ENCODE measurements at regions not wholly inside any gene's neighbourhood (a gene's known extent, or its start where the extent isn't known, plus 50 kb on each side); places are given as distances from the start of the nearest gene placed in this dataset.

GRCh38 chr2:217263756-217264155 lies 403.9 kb upstream of the TNP1 start:
- Mint-ChIP-seq H3K27me3 (ENCODE audit: low read depth, unreplicated experiment) (no peaks in the 10 kb centered on the region), H3K9me3 (ENCODE audit: unreplicated experiment) (peaks cover 18% of the 10 kb centered on the region)
- no peaks in the 10 kb centered on the region for H3K27me3 ChIP-seq (ENCODE audit: insufficient read depth, low read length)

DNA sequence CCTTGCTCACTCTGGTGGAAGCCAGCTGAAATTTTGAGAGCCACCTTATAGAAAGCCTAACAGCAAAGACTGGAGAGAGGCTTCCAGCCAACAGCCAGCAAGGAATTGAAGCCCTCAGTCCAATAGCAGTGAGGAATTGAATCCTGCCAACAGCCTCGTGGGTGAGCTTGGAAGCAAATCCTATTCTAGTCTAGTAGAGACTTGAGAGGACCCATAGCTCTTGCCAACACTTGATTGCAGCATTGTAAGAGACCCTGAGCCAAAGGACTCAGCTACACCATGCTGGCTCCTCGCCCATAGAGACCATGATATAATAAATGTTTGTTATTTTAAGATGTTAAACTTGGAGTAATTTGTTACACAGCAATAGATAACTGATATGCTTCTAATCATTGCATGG lies 403.0 kb upstream of the TNP1 start:
- H2AFZ ChIP-seq (ENCODE audit: low read depth, low read length): no peak overlapping the region
- no peaks in the 10 kb centered on the region for H4K20me1 ChIP-seq (ENCODE audit: insufficient read depth, low read length)
- no peak overlapping the region for H3K4me3 ChIP-seq (ENCODE audit: insufficient read depth, low read depth, low read length)
- DNase-seq (ENCODE audit: low read depth) (peak; percentile 33), FAIRE-seq (no peak)
- no peaks in the 10 kb centered on the region for H3K27me3 ChIP-seq (ENCODE audit: insufficient read depth, low read length)
- H3K79me2 ChIP-seq (ENCODE audit: insufficient read depth, low read length): no peaks in the 10 kb centered on the region
- H3K9ac ChIP-seq (ENCODE audit: low read length): no peak overlapping the region
- H3K36me3 ChIP-seq (ENCODE audit: insufficient read depth, low read length): no peaks in the 10 kb centered on the region
- no peak overlapping the region for H3K27ac ChIP-seq (ENCODE audit: low read depth, low read length)
- Mint-ChIP-seq H3K9me3 (ENCODE audit: unreplicated experiment) (peaks cover 16% of the 10 kb centered on the region), H3K27me3 (ENCODE audit: low read depth, unreplicated experiment) (no peaks in the 10 kb centered on the region), H3K27ac (ENCODE audit: unreplicated experiment) (no peak overlapping the region), H3K36me3 (ENCODE audit: low read depth, unreplicated experiment) (peaks cover 7% of the 10 kb centered on the region), H3K4me1 (ENCODE audit: low read depth, unreplicated experiment) (peaks cover 15% of the 10 kb centered on the region), H3K4me3 (ENCODE audit: unreplicated experiment) (no peak overlapping the region)
- peaks cover 4% of the 10 kb centered on the region for H3K4me1 ChIP-seq (ENCODE audit: insufficient read depth, low read length)
- no peak overlapping the region for H3K4me2 ChIP-seq (ENCODE audit: low read length)
- H3K9me3 ChIP-seq (ENCODE audit: insufficient read depth, low read depth, low read length): peaks cover 3% of the 10 kb centered on the region
- no peak for TF ChIP-seq CTCF (IDR thresholded peaks at IDR 0.05; ENCODE audit: insufficient read depth, low read depth, low read length)
- TF ChIP-seq EZH2 (IDR thresholded peaks at IDR 0.05; ENCODE audit: insufficient read depth, low read length): no peak

More at GRCh38 chr2:217263756-217264155, 403.9 kb upstream of the TNP1 start:
- H4K20me1 ChIP-seq (ENCODE audit: insufficient read depth, low read length): no peaks in the 10 kb centered on the region
- Mint-ChIP-seq H3K4me1 (ENCODE audit: low read depth, unreplicated experiment) (peaks cover 10% of the 10 kb centered on the region), H3K36me3 (ENCODE audit: low read depth, unreplicated experiment) (peaks cover 9% of the 10 kb centered on the region), H3K27ac (ENCODE audit: unreplicated experiment) (no peak overlapping the region), H3K4me3 (ENCODE audit: unreplicated experiment) (no peak overlapping the region)
- H3K4me2 ChIP-seq (ENCODE audit: low read length): no peak overlapping the region
- no peak overlapping the region for H3K4me3 ChIP-seq (ENCODE audit: insufficient read depth, low read depth, low read length)
- H3K9me3 ChIP-seq (ENCODE audit: insufficient read depth, low read depth, low read length): peaks cover 3% of the 10 kb centered on the region
- FAIRE-seq (no peak), DNase-seq (ENCODE audit: low read depth) (no peak)
- no peak overlapping the region for H3K27ac ChIP-seq (ENCODE audit: low read depth, low read length)
- H3K36me3 ChIP-seq (ENCODE audit: insufficient read depth, low read length): no peaks in the 10 kb centered on the region
- peaks cover 4% of the 10 kb centered on the region for H3K4me1 ChIP-seq (ENCODE audit: insufficient read depth, low read length)
- no peak overlapping the region for H3K9ac ChIP-seq (ENCODE audit: low read length)
- TF ChIP-seq EZH2 (IDR thresholded peaks at IDR 0.05; ENCODE audit: insufficient read depth, low read length) (no peak), CTCF (IDR thresholded peaks at IDR 0.05; ENCODE audit: insufficient read depth, low read depth, low read length) (no peak)
- no peaks in the 10 kb centered on the region for H3K79me2 ChIP-seq (ENCODE audit: insufficient read depth, low read length)
- no peak overlapping the region for H2AFZ ChIP-seq (ENCODE audit: low read depth, low read length)

- peak overlapping the region; percentile 41 for H3K27ac Mint-ChIP-seq (ENCODE audit: unreplicated experiment)
- H3K27ac ChIP-seq (ENCODE audit: low read depth, low read length): no peak overlapping the region
- no peak overlapping the region for H2AFZ ChIP-seq (ENCODE audit: low read depth, low read length)
- no peaks in the 10 kb centered on the region for H3K79me2 ChIP-seq (ENCODE audit: insufficient read depth, low read length)
- no peak for TF ChIP-seq CTCF (IDR thresholded peaks at IDR 0.05; ENCODE audit: insufficient read depth, low read depth, low read length)
- TF ChIP-seq EZH2 (IDR thresholded peaks at IDR 0.05; ENCODE audit: insufficient read depth, low read length): no peak
- H3K4me2 ChIP-seq (ENCODE audit: low read length): peak overlapping the region; percentile 25
- DNase-seq (ENCODE audit: low read depth) (peak; percentile 86), FAIRE-seq (no peak)
- H3K9ac ChIP-seq (ENCODE audit: low read length): no peak overlapping the region
- peaks cover 4% of the 10 kb centered on the region for H3K36me3 Mint-ChIP-seq (ENCODE audit: low read depth, unreplicated experiment)
- no peaks in the 10 kb centered on the region for H4K20me1 ChIP-seq (ENCODE audit: insufficient read depth, low read length)
- H3K9me3 Mint-ChIP-seq (ENCODE audit: unreplicated experiment): peaks cover 5% of the 10 kb centered on the region
- H3K4me3 ChIP-seq (ENCODE audit: insufficient read depth, low read depth, low read length): no peak overlapping the region
- peaks cover 4% of the 10 kb centered on the region for H3K4me1 ChIP-seq (ENCODE audit: insufficient read depth, low read length)
- H3K36me3 ChIP-seq (ENCODE audit: insufficient read depth, low read length): no peaks in the 10 kb centered on the region
- H3K27me3 Mint-ChIP-seq (ENCODE audit: low read depth, unreplicated experiment): no peaks in the 10 kb centered on the region
- peaks cover 19% of the 10 kb centered on the region for H3K4me1 Mint-ChIP-seq (ENCODE audit: low read depth, unreplicated experiment)
- H3K4me3 Mint-ChIP-seq (ENCODE audit: unreplicated experiment): no peak overlapping the region
- no peaks in the 10 kb centered on the region for H3K27me3 ChIP-seq (ENCODE audit: insufficient read depth, low read length)
- no peaks in the 10 kb centered on the region for H3K9me3 ChIP-seq (ENCODE audit: insufficient read depth, low read depth, low read length)
Observed at GRCh38 chr2:217261452-217261851, 401.6 kb upstream of the TNP1 start.
